ENCODE measurements at regions not wholly inside any gene's neighbourhood (a gene's known extent, or its start where the extent isn't known, plus 50 kb on each side); places are given as distances from the start of the nearest gene placed in this dataset.

- TF ChIP-seq, protein P1, sequence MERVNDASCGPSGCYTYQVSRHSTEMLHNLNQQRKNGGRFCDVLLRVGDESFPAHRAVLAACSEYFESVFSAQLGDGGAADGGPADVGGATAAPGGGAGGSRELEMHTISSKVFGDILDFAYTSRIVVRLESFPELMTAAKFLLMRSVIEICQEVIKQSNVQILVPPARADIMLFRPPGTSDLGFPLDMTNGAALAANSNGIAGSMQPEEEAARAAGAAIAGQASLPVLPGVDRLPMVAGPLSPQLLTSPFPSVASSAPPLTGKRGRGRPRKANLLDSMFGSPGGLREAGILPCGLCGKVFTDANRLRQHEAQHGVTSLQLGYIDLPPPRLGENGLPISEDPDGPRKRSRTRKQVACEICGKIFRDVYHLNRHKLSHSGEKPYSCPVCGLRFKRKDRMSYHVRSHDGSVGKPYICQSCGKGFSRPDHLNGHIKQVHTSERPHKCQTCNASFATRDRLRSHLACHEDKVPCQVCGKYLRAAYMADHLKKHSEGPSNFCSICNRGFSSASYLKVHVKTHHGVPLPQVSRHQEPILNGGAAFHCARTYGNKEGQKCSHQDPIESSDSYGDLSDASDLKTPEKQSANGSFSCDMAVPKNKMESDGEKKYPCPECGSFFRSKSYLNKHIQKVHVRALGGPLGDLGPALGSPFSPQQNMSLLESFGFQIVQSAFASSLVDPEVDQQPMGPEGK (CRISPR knock-in tag; IDR thresholded peaks at IDR 0.05; ENCODE audit: borderline replicate concordance) = no peak
- TF ChIP-seq ZNF70 (CRISPR knock-in tag; IDR thresholded peaks at IDR 0.05) = no peak
- no peak for TF ChIP-seq ZFP3 (CRISPR knock-in tag; IDR thresholded peaks at IDR 0.05)
- TF ChIP-seq CSDC2 (CRISPR knock-in tag; IDR thresholded peaks at IDR 0.05) = no peak
- TF ChIP-seq OSR1 (CRISPR knock-in tag; IDR thresholded peaks at IDR 0.05) = no peak
- no peak for TF ChIP-seq ARNTL (CRISPR knock-in tag; IDR thresholded peaks at IDR 0.05; ENCODE audit: borderline replicate concordance, low read depth)
- TF ChIP-seq ZFP30 (CRISPR knock-in tag; IDR thresholded peaks at IDR 0.05) = no peak
- TF ChIP-seq TOX (CRISPR knock-in tag; IDR thresholded peaks at IDR 0.05; ENCODE audit: borderline replicate concordance) = no peak
- TF ChIP-seq BACH2 (CRISPR knock-in tag; IDR thresholded peaks at IDR 0.05; ENCODE audit: borderline replicate concordance) = no peak
- no peak for TF ChIP-seq CSRNP3 (CRISPR knock-in tag; IDR thresholded peaks at IDR 0.05)
- no peak for TF ChIP-seq RARB (CRISPR knock-in tag; IDR thresholded peaks at IDR 0.05)
Observed at GRCh38 chr4:85094735-85095134, 128.2 kb upstream of the WDFY3 start.
